ENCODE measurements at regions not wholly inside any gene's neighbourhood (a gene's known extent, or its start where the extent isn't known, plus 50 kb on each side); places are given as distances from the start of the nearest gene placed in this dataset.

- no peak for DNase-seq (ENCODE audit: low read depth)
- TF ChIP-seq CTCF (conservative IDR thresholded peaks at IDR 0.05; ENCODE audit: control insufficient read depth, insufficient read depth, low read depth, low read length) = no peak
- H3K4me3 ChIP-seq (ENCODE audit: control insufficient read depth, low read depth, low read length) = no peak overlapping the region
Observed at GRCh38 chr2:7193457-7193856, 276.2 kb downstream of the RNF144A start.

GRCh38 chr2:7194950-7195349 is 277.7 kb downstream of the RNF144A start:
- H3K4me3 ChIP-seq (ENCODE audit: control insufficient read depth, low read depth, low read length) = no peak overlapping the region
- no peak for TF ChIP-seq CTCF (conservative IDR thresholded peaks at IDR 0.05; ENCODE audit: control insufficient read depth, insufficient read depth, low read depth, low read length)
- DNase-seq (ENCODE audit: low read depth) = no peak

GRCh38 chr2:7196883-7197282 is 279.7 kb downstream of the RNF144A start:
- no peak overlapping the region for H3K4me3 ChIP-seq (ENCODE audit: control insufficient read depth, low read depth, low read length)
- TF ChIP-seq CTCF (conservative IDR thresholded peaks at IDR 0.05; ENCODE audit: control insufficient read depth, insufficient read depth, low read depth, low read length) = no peak
- DNase-seq (ENCODE audit: low read depth) = no peak

- no peak for TF ChIP-seq CTCF (conservative IDR thresholded peaks at IDR 0.05; ENCODE audit: control insufficient read depth, insufficient read depth, low read depth, low read length)
- H3K4me3 ChIP-seq (ENCODE audit: control insufficient read depth, low read depth, low read length) = no peak overlapping the region
- no peak for DNase-seq (ENCODE audit: low read depth)
Observed at GRCh38 chr2:7201851-7202250, 284.6 kb downstream of the RNF144A start.

GRCh38 chr2:7203056-7203467 is 285.9 kb downstream of the RNF144A start:
- peak; percentile 96 for TF ChIP-seq CTCF (conservative IDR thresholded peaks at IDR 0.05; ENCODE audit: control insufficient read depth, insufficient read depth, low read depth, low read length)
- H3K4me3 ChIP-seq (ENCODE audit: control insufficient read depth, low read depth, low read length) = no peak overlapping the region
- peak; percentile 68 for DNase-seq (ENCODE audit: low read depth)

GRCh38 chr2:7205151-7205830 is 288.1 kb downstream of the RNF144A start:
- no peak for DNase-seq (ENCODE audit: low read depth)
- no peak for TF ChIP-seq CTCF (conservative IDR thresholded peaks at IDR 0.05; ENCODE audit: control insufficient read depth, insufficient read depth, low read depth, low read length)
- H3K4me3 ChIP-seq (ENCODE audit: control insufficient read depth, low read depth, low read length) = no peak overlapping the region

Measured in fibroblast of mammary gland (primary cell).